Stimulated activated effector memory CD8-positive, alpha-beta T cell treated with anti-CD3 and anti-CD28 coated beads, Interleukin-12 subunit alpha, Interleukin-12 subunit beta, amount 100 ng/mL, for 72 hours (primary cell): ENCODE measurements at regions not wholly inside any gene's neighbourhood (a gene's known extent, or its start where the extent isn't known, plus 50 kb on each side); places are given as distances from the start of the nearest gene placed in this dataset.
"Not testable (repeated sequence)": the region's sequence is repeated elsewhere in the genome, so short reads cannot be mapped to it uniquely, and the experiment has no call there.

Source experiments
- ATAC-seq: fragments of 150-1000 bp; cut with Tn5 transposase; 2 replicates; pipeline ENCODE4 v1.10.0; 2021
- DNase-seq, 2 donors: peaks; one replicate each; pipeline ENCODE4 v3.0.0; 2021 to 2022; ENCODE audit warnings: low spot score in 2 of 2
- H3K27ac Mint-ChIP-seq: one replicate; pipeline ENCODE4 v1.8.0; 2022; ENCODE audit warnings: mild to moderate bottlenecking, mixed read lengths
- H3K36me3 Mint-ChIP-seq: one replicate; pipeline ENCODE4 v1.8.0; 2022; ENCODE audit warnings: mild to moderate bottlenecking, mixed read lengths
- H3K4me1 Mint-ChIP-seq: one replicate; pipeline ENCODE4 v1.8.0; 2022; ENCODE audit warnings: mixed read lengths
- H3K4me3 Mint-ChIP-seq: one replicate; pipeline ENCODE4 v1.8.0; 2022; ENCODE audit warnings: mild to moderate bottlenecking, mixed read lengths
- H3K9me3 Mint-ChIP-seq: one replicate; pipeline ENCODE4 v1.8.0; 2022; ENCODE audit warnings: mixed read lengths

- Mint-ChIP-seq H3K27ac (no peak overlapping the region), H3K4me3 (no peak overlapping the region), H3K36me3 (no peaks in the 10 kb centered on the region), H3K9me3 (peaks cover 20% of the 10 kb centered on the region), H3K4me1 (no peaks in the 10 kb centered on the region)
- no peak for ATAC-seq
- no peak for DNase-seq
These were observed 346.3 kb downstream of the DSC3 start for GRCh38 chr18:30696201-30696600.

DNA sequence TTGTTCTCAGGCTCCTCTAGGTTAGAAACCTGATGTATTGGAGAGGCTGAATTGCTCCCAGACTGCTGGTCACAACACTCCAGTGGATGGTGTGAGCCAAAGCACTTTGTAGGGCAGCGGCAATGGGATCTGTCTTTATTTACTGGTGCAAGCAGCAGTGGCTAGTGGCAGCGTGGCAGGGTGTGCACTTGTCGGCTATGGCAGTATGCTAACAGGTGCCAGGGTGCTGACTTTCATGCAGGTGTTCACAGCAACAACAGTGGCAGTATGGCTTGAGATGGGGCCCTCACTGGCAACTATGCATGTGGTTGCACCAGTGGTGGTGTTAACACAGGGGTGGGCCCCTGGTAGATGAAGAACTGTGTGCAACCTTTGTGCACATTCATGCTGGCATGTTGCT is 347.8 kb downstream of the DSC3 start:
- no peak for DNase-seq
- Mint-ChIP-seq H3K4me3 (no peak overlapping the region), H3K9me3 (peaks cover 14% of the 10 kb centered on the region), H3K4me1 (no peaks in the 10 kb centered on the region), H3K27ac (no peak overlapping the region), H3K36me3 (no peaks in the 10 kb centered on the region)
- peak; percentile 13 for ATAC-seq

- H3K9me3 Mint-ChIP-seq: peaks cover 23% of the 10 kb centered on the region
- DNase-seq: no peak
- no peaks in the 10 kb centered on the region for H3K36me3 Mint-ChIP-seq
- no peaks in the 10 kb centered on the region for H3K4me1 Mint-ChIP-seq
- no peak overlapping the region for H3K4me3 Mint-ChIP-seq
- H3K27ac Mint-ChIP-seq: no peak overlapping the region
- no peak for ATAC-seq
These were observed 353.3 kb downstream of the DSC3 start for GRCh38 chr18:30689216-30689615.

- ATAC-seq (no peak), DNase-seq (no peak)
- Mint-ChIP-seq H3K4me3 (no peak overlapping the region), H3K9me3 (peaks cover 20% of the 10 kb centered on the region), H3K36me3 (no peaks in the 10 kb centered on the region), H3K27ac (no peak overlapping the region), H3K4me1 (no peaks in the 10 kb centered on the region)
These were observed 355.0 kb downstream of the DSC3 start for GRCh38 chr18:30687501-30687900.

- H3K9me3 Mint-ChIP-seq: peaks cover 29% of the 10 kb centered on the region
- no peaks in the 10 kb centered on the region for H3K4me1 Mint-ChIP-seq
- no peak for ATAC-seq
- H3K36me3 Mint-ChIP-seq: no peaks in the 10 kb centered on the region
- no peak overlapping the region for H3K4me3 Mint-ChIP-seq
- H3K27ac Mint-ChIP-seq: no peak overlapping the region
- DNase-seq: no peak
These were observed 357.6 kb downstream of the DSC3 start for GRCh38 chr18:30684825-30685481.

- no peak overlapping the region for H3K27ac Mint-ChIP-seq
- H3K9me3 Mint-ChIP-seq: peaks cover 29% of the 10 kb centered on the region
- H3K4me1 Mint-ChIP-seq: no peaks in the 10 kb centered on the region
- DNase-seq (no peak), ATAC-seq (no peak)
- no peaks in the 10 kb centered on the region for H3K36me3 Mint-ChIP-seq
- no peak overlapping the region for H3K4me3 Mint-ChIP-seq
These were observed 358.7 kb downstream of the DSC3 start for GRCh38 chr18:30683836-30684235.

DNA sequence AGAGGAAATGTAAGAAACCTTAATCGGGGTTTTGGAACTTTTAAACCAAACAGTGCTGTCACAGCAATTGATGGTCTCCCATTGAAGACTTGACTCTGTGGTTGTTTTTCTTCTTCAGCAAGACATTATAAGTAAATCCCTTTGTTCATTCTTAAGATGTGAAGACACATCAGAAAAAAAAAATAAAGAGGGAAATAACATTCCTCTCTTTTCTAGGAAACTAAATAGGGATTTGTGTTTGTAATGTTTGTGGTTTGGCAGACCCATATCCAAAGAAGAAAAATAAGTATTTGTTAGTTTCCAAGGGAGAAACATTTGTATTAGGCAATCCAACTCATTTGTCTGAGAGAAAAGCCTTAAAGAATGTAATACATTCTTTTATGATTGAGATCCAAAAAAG is 359.9 kb downstream of the DSC3 start:
- no peak for DNase-seq
- no peaks in the 10 kb centered on the region for H3K36me3 Mint-ChIP-seq

DNA sequence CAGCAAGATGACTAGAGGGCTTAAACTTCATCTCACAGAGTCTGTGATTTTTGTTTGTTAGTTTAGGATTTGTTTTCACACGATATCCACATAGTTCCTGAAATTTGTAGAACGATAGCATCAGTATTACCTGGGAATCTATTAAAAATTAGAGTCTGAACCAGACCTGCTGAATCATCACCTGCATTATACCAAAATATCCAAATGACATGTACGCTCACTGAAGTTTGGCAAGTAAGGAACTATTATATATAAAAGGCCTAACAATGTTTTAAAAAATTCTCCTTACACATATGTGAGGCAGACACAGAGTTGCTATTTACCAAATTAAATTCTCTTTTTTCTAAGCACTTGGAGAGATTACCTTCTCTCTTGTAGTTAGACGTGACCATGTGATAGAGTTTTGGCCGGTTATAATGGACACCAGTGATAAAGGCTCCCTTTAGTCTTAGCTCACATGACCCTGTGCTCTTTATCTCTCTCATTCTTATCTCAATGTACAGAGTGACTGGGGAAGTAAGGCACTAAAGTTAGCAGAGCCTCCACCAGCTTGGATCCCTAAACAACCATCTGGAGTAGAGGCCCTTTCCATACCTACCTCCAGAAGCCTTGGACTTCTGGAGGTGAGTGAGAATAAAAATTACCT is 363.1 kb downstream of the DSC3 start:
- ATAC-seq: no peak
- Mint-ChIP-seq H3K4me1 (no peaks in the 10 kb centered on the region), H3K4me3 (no peak overlapping the region), H3K9me3 (peaks cover 15% of the 10 kb centered on the region), H3K27ac (no peak overlapping the region), H3K36me3 (no peaks in the 10 kb centered on the region)
- no peak for DNase-seq

More for the DNA sequence above, 359.9 kb downstream of the DSC3 start:
- H3K4me1 Mint-ChIP-seq: no peaks in the 10 kb centered on the region
- ATAC-seq: no peak
- no peak overlapping the region for H3K27ac Mint-ChIP-seq
- peaks cover 24% of the 10 kb centered on the region for H3K9me3 Mint-ChIP-seq
- H3K4me3 Mint-ChIP-seq: no peak overlapping the region

DNA sequence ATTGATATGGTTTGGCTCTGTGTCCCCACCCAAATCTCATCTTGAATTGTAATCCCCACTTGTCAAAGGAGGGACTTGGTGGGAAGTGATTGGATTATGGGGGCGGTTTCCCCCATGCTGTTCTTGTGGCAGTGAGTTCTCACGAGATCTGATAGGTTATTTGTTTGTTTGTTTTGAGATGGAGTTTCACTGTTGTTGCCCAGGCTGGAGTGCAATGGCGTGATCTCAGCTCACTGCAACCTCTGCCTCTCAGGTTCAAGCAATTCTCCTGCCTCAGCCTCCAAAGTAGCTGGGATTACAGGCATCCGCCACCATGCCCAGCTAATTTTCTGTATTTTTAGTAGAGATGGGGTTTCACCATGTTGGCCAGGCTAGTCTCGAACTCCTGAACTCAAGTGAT is 364.7 kb downstream of the DSC3 start:
- H3K4me3 Mint-ChIP-seq, ATAC-seq, DNase-seq, H3K4me1 Mint-ChIP-seq, H3K36me3 Mint-ChIP-seq, H3K27ac Mint-ChIP-seq: not testable (repeated sequence)
- peaks cover 18% of the 10 kb centered on the region for H3K9me3 Mint-ChIP-seq

DNA sequence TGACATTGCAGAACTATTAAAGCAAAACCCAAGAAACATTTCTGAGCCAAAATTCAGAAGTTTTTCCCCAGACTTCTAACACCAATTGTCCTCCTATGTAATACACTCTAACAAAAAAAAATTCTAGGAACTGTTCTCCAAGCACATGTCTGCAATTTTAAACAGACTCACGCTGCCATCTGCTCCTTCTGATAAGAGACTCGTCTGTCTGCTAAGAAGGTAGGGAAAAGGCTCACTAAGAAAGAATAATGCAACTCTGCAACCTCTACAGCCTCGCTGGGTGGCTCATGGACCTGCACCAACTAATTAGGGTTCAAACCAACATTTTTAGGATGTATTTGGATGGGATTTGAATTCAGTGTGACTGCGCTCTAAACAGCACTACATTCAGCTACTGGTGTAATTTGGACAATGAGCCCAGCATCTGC is 366.5 kb downstream of the DSC3 start:
- peaks cover 13% of the 10 kb centered on the region for H3K9me3 Mint-ChIP-seq
- H3K4me1 Mint-ChIP-seq: no peaks in the 10 kb centered on the region
- DNase-seq: no peak
- no peaks in the 10 kb centered on the region for H3K36me3 Mint-ChIP-seq
- no peak overlapping the region for H3K4me3 Mint-ChIP-seq
- H3K27ac Mint-ChIP-seq: no peak overlapping the region
- ATAC-seq: no peak

GRCh38 chr18:30675493-30675892 is 367.0 kb downstream of the DSC3 start:
- Mint-ChIP-seq H3K27ac (no peak overlapping the region), H3K9me3 (peaks cover 16% of the 10 kb centered on the region), H3K4me1 (no peaks in the 10 kb centered on the region), H3K36me3 (no peaks in the 10 kb centered on the region), H3K4me3 (no peak overlapping the region)
- ATAC-seq: no peak
- DNase-seq: no peak

DNA sequence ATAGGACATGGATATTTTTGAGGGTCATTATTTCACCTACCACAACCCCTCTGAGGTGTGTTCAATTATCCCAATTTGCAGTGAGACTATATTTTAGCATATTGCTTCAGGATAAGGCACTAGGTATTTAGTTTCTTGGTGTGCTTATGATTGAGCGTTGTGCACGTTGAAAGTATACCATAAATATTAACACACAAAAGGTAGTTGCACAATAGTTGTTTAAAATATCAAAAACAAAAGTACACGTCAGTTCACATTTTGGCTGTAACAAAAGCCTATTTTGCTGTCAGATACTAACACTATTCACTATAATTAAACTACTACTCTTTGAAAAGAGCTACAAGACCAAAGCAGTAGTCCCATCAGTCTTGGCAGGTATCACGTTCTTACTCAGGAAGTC is 367.5 kb downstream of the DSC3 start:
- no peaks in the 10 kb centered on the region for H3K4me1 Mint-ChIP-seq

GRCh38 chr18:30674596-30674995 is 367.9 kb downstream of the DSC3 start:
- Mint-ChIP-seq H3K4me1 (no peaks in the 10 kb centered on the region), H3K4me3 (no peak overlapping the region), H3K9me3 (peaks cover 20% of the 10 kb centered on the region), H3K27ac (no peak overlapping the region), H3K36me3 (no peaks in the 10 kb centered on the region)
- no peak for ATAC-seq
- no peak for DNase-seq

More for the DNA sequence above, 367.5 kb downstream of the DSC3 start:
- H3K4me3 Mint-ChIP-seq: no peak overlapping the region
- H3K9me3 Mint-ChIP-seq: peaks cover 20% of the 10 kb centered on the region
- no peaks in the 10 kb centered on the region for H3K36me3 Mint-ChIP-seq
- ATAC-seq (no peak), DNase-seq (no peak)
- H3K27ac Mint-ChIP-seq: no peak overlapping the region

- DNase-seq, H3K4me1 Mint-ChIP-seq, H3K27ac Mint-ChIP-seq, H3K4me3 Mint-ChIP-seq, H3K36me3 Mint-ChIP-seq, ATAC-seq: not testable (repeated sequence)
- peaks cover 18% of the 10 kb centered on the region for H3K9me3 Mint-ChIP-seq
These were observed 370.1 kb downstream of the DSC3 start for GRCh38 chr18:30672439-30672838.

GRCh38 chr18:30658306-30658705 is 384.2 kb downstream of the DSC3 start:
- Mint-ChIP-seq H3K9me3 (peaks cover 17% of the 10 kb centered on the region), H3K27ac (no peak overlapping the region), H3K36me3 (no peaks in the 10 kb centered on the region), H3K4me1 (no peaks in the 10 kb centered on the region), H3K4me3 (no peak overlapping the region)
- ATAC-seq: no peak
- no peak for DNase-seq

- Mint-ChIP-seq H3K9me3 (peaks cover 15% of the 10 kb centered on the region), H3K27ac (no peak overlapping the region), H3K4me3 (no peak overlapping the region), H3K4me1 (no peaks in the 10 kb centered on the region), H3K36me3 (no peaks in the 10 kb centered on the region)
- no peak for ATAC-seq
- no peak for DNase-seq
These were observed 390.2 kb downstream of the DSC3 start for GRCh38 chr18:30652387-30652786.
